HEK293T (cell line): ENCODE measurements at regions not wholly inside any gene's neighbourhood (a gene's known extent, or its start where the extent isn't known, plus 50 kb on each side); places are given as distances from the start of the nearest gene placed in this dataset.

ENCODE experiments used
- ELF4 ChIP-seq: fragments of 450-650 bp; IDR thresholded peaks from 2 replicates; pipeline ENCODE4 v1.6.1; 2017; ENCODE audit warnings: antibody characterized with exemption
- SP1 ChIP-seq: fragments of 450-650 bp; IDR thresholded peaks from 2 replicates; pipeline ENCODE4 v1.6.1; 2017

GRCh38 chr7:155218276-155219153 lies 79.2 kb upstream of the INSIG1 start:
- TF ChIP-seq ELF4 (no peak), SP1 (no peak)
